ENCODE measurements at regions not wholly inside any gene's neighbourhood (a gene's known extent, or its start where the extent isn't known, plus 50 kb on each side); places are given as distances from the start of the nearest gene placed in this dataset.

DNA sequence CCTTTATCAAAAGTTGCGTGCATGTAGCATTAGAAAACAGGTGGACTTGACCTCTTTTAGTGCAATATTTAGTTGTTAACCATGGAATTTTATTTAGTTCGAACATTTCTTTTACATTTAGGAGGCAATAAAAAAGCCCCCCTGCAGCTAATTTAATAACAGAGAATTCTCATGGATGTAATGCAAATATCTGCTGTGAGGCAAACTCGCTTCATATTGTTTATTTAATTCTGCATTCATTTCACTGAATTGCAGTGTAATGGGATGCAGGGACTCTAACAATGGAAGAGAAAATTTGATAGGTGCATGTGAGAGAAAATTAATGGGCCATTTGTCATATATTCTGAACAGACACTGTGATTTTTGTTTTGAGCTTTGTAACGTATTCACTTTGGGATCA, 205.1 kb upstream of the CHD1 start:
- no peak for DNase-seq (ENCODE audit: low read depth in 3 of 3)

DNA sequence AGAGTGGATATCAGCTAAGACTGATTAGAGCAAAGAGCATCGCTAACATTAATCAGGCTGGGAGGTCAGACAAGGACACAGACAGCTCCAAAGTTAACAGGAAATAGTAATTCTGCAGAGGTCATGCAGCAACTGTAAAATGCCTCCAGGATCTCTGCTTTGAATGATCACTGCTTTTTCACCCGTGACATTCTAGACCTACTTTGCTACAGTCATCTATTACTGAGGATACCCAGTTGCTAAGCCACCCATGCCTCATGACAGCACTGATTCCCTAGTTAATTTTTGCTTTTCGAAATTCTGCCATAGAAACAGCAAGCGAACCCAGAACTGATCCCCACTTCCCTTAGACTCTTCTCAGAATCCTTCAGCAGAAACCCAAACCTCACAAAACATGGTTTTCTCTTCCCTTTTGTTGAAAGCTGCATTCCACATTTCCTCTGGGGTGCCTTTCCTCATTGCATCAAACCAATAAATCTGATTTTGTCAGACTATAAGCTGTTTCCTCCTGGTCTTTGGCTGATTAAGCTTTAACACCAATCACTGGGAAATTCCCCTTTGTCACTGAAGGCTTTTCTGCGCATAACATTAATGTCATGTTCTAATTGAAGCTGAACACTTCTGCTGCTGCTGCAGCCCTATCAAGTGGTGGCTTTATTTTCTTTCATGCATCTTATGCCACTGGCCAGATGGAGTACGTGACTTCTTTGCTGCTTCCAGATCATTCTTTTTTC, 201.1 kb upstream of the CHD1 start:
- no peak for DNase-seq (ENCODE audit: low read depth in 3 of 3)

DNA sequence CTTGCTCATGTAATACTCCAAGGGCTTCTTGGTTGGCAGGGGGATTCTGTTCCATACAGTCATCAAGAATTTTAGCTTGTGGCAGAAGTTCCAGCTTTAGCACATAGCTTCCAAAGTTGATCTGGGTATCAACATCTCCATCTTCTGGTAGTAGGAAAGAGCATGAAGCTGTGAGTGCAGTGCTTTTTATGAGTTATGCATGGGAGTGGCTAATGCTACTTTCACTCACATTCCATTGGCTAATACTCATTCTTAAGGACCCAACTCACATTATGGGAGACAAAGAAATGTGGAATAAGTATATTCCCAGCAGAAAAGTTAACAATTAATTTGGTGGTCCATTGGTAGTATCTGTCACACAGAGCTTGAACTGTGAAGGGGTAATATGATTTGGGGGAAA, 194.2 kb upstream of the CHD1 start:
- DNase-seq (ENCODE audit: low read depth in 3 of 3): no peak

DNA sequence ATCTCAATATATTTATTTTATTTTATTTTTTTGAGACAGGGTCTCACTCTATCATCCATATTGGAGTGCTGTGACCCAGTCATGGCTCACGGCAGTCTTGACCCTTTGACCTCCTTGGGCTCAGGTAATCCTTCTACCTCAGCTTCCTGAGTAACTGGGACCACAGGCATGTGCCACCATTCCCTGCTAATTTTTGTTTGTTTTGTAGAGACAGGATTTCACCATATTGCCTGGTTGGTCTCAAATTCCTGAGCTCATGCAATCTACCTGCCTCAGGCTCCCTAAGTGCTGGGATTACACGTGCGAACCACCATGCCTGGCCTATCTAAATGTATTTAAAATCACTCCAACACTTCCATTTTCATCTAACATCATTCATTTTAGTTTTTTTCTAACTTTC, 190.5 kb upstream of the CHD1 start:
- DNase-seq (ENCODE audit: low read depth in 3 of 3): no peak

DNA sequence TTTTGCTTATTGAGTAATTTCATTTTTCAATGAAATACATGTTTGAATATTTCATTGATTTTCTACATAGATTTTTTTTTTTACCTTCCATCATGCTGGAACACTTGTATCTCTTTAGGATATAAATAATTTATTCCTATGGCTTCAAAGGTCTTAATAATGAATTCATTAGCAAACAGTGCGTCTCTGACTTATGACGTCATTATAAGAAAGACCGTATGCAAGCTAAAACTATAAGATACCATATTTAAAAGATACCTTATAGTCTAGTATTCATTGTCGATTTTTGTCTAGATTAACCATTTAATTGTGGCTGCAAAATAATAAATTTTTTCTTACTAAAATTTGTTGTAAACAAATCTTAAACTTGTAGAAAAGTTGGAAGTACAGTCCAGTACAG, 187.7 kb upstream of the CHD1 start:
- DNase-seq (ENCODE audit: low read depth in 3 of 3): no peak

DNA sequence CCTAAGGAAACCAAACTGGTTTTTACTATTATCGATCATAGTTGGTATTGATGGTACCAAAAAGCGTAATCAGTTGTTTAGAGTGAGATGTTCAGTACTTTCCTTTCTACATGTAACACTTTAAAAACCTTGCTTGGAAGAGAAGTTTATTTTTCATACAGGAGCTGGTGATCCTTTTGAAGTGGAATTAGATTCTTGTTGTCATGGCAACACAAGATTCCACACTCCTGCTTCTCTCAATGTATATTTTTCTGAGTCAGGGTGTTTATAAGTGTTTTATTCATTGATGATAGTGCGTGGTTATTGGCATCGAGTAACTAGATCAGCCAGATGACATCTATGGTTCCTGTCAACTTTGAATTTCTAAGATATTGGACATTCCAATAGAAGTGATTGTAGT, 181.1 kb upstream of the CHD1 start:
- no peak for DNase-seq (ENCODE audit: low read depth in 3 of 3)

DNA sequence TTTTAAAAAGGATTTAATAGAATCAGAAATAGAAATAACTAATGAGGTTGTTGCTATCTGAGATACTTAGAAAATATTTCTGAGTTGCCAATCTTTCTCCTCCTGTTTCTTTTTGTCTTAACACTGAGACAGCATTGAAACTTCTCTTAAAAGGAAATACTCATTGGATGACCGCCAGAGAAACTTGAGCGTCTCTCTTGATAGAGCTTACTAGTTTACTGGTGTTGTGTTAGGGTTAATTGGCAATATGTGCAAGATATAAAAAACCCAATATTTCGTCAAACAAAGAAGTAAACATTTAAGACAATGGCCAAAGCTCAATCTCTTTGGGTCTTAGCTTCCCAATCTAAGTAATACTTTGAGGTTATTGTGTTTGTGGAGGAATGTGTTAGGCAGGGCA, 176.4 kb upstream of the CHD1 start:
- DNase-seq (ENCODE audit: low read depth in 3 of 3): no peak

DNA sequence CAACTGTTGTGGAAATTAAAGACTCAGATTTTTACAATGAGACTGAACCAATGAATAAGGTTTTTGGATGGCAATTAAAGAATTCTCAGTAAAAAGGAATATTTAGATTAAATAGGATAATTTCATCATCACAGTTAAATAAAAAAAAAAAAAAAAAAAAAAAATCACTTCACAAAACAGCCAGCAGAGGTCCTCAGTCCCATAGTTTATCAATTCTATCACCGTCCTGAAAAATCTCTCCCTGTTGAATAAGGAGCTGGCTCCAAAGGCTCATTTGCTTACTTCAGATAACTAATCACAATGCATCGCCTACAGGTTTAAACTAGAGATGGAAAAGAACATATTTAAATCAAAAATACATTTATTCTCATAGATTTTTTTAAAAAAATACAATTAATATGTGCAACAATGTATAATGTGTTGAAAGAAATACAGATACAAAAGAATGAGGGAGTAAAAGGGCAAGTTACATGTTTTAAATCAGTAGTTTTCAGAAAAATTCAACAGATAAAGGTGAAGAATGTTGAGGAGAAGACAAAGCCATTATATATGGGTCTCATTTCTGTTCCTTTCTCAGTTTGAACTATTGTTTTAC, 175.8 kb upstream of the CHD1 start:
- no peak for DNase-seq (ENCODE audit: low read depth in 3 of 3)

DNA sequence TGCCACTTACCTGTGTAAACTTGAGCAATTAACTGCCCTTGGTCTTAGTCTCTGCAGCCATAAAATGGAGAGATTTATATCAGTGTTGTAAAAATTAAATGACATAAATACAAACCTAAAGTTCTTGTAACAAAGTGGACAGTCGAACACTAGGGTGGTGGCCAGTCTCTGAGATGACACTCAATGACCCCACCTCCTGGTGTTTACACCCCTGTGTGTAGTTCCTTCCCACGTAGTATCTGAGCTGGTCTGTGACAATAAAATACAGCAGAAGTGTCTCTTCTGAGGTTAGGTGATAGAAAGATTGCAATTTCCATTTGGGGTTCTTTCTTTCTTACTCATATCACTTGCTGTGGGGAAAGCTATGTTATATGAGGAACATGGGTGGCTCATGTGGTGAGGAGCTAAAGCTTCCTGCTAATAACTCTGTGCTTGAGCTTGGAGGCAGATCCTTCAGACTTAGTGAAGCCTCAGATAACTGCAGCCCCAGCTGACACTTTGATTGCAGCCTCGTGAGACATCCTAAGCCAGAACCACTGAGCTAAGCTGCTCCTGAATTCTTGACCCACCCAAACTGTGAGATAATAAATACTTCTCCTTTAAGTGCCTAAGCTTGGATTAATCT, 173.4 kb upstream of the CHD1 start:
- no peak for DNase-seq (ENCODE audit: low read depth in 3 of 3)

DNA sequence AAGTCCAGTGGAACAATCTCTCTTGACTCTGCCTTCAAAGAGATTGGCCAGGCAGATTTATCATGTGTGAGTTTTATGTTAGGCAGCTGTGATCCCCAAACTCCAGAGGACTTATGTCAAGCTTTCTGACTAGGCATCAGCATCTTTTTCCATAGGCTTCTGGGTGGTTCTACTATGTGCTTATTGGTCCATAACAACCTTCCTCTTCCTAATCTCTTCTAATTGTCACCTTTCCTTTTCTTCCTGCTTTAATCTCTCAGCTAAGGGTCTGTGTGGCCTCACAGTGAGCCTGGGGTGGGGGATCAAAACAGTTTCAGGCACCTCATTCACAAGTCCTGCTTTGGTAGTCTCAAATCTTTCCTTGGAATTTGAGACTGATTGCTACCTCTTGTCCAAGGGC, 170.9 kb upstream of the CHD1 start:
- no peak for DNase-seq (ENCODE audit: low read depth in 3 of 3)

DNA sequence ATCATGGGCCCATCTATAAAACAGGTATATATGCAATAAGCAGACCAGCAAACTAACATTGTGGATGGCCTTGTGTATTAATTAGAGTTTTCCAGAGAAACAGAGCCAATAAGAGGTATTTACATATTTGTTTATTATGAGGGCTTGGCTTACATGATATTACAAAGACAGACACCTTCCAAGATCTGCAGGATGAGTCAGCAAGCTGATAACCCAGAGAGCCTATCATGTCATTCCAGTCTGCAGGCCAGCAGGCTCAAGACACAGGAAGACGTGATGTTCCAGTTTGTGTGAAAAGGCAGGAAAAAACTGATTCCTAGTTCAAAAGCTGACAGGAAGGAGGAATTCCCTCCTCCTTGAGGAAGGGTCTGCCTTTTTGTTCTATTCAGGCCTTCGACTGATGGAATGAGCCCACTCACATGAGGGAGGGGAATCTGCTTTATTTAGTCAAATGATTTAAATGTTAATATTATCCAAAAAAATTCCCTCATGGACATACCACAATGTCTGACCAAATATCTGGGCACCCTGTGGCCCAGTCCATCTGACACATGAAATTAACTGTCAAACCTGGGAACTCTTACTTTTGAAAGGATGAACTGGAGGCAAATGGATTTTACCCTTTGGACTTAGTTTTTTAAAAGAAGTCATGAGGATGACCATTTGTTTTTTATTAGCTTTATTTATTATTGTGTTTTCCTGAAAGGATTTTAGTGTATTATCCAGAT, 161.2 kb upstream of the CHD1 start:
- DNase-seq (ENCODE audit: low read depth in 3 of 3): no peak

DNA sequence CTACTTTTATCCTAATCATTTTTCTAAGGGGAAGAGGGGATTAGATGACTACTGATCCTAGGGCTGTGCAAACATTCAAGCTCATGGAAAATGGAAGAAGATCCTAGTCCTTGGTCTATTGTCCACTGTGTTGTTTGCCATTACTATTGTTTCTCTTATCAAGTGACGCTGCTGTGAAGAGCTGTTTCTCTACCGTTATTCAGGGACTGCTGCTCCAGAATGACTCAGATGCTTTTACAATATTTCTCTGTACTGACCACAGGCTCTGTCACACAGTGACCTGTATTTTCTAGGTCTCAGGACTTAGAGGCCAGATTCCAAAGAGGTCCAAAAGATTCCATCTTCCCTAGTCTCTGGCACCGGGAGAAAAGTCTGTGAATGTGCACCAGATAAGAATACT, 159.5 kb upstream of the CHD1 start:
- no peak for DNase-seq (ENCODE audit: low read depth in 3 of 3)

DNA sequence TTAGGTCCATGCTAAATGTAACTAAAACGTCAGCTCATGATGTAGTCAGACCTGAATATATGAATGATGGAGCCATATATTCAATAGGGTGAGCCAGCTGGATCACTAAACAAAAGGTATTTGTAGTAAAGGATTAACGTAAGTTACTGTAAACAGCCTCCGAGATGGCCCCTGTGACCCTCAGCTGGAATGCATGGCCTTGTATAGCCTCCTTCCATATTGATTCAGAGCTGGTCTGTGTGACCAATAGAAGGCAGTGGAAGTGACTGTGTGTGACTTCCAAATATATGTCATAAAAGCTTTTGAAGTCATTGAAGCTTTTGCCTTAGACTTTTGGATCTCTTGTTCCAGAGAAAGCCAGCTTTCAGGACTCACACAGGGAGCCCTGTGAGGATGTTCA, 154.4 kb upstream of the CHD1 start:
- no peak for DNase-seq (ENCODE audit: low read depth in 3 of 3)

DNA sequence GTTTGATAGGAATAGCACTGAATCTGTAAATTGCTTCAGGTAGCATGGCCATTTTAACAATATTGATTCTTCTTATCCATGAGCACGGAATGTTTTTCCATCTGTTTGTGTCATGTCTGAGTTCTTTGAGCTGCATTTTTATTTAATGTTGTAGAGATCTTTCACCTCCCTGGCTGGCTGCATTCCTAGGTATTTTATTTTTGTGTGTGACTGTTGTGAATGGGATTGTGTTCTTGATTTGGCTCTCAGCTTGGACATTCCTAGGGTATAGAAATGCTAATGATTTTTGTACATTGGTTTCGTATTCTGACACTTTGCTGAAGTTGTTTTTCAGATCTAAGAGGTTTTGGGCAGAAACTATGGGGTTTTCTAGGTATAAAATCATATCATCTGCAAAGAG, 152.9 kb upstream of the CHD1 start:
- no peak for DNase-seq (ENCODE audit: low read depth in 3 of 3)

DNA sequence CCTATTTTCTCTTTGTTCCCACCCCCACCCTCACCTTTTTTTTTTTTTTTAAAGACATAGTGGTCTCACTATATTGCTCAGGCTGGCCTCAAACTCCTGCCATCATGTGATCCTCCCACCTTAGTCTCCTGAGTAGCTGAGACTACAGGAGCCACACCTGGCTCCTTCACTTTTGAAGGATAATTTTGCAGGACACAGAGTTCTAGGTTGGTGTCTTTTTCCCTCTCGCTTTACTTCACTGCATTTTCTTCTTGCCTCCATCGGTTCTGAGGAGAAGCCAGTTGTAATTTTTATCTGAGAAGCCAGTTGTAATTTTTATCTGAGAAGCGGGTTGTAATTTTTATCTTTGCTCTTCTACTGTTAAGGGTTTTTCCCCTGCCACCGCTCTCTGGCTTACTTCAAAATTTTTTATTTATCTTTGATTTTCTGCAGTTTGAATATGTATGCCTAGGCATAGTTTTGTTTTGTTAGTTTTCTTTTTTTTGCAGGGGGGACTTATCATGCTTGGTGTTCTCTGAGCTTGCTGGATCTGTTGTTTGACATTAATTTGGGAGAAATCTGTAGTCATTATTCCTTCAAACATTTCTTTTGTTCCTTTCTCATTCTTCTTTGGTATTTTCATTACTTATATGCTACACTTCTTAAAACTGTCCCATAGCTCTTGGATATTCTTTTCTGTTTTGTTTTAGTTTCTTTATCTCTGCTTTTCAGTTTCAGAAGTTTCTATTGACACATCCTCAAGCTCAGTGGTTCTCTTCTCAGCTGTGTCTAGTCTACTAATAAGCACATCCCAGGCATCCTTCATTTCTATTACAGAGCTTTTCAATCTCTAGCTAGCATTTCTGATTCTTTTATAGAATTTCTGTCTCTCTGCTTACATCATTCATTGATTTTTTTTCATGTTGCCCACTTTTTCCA, 148.2 kb upstream of the CHD1 start:
- no peak for DNase-seq (ENCODE audit: low read depth in 3 of 3)

DNA sequence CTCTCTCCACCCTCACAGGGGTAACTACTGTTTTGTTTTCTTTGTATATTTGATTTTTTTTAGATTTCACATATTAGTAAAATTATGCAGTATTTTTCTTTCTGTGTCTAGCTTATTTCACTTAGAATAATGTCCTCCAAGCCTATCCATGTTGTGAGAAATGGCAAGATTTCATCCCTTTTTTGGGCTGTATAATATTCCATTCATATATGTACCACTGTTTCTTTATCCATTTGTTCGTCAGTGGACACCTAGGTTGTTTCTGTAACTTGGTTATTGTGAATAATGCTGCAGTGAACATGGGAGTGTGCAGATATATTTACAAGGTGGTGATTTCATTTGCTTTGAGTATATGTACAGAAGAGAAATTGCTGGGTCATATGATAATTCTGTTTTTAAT, 144.0 kb upstream of the CHD1 start:
- no peak for DNase-seq (ENCODE audit: low read depth in 3 of 3)

DNA sequence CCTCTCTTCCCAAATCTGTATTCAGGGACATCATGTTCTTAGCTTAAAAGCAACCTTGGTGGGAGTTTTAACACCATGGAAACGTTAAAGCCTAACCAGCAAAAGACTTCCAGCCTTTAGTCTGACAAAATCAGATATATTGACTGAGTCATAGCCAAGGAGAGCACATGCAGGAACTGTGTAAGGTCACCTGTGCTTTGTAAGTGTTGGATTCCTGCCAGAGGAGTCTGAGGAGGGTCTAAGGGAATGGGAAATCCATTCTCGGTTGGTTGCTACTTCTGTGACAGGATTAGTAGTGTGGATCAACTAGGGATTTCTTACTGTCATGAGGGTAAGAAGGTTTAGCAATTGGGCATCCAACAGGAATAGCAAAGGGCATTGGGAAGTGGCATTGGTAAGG, 142.0 kb upstream of the CHD1 start:
- DNase-seq (ENCODE audit: low read depth in 3 of 3): no peak

DNA sequence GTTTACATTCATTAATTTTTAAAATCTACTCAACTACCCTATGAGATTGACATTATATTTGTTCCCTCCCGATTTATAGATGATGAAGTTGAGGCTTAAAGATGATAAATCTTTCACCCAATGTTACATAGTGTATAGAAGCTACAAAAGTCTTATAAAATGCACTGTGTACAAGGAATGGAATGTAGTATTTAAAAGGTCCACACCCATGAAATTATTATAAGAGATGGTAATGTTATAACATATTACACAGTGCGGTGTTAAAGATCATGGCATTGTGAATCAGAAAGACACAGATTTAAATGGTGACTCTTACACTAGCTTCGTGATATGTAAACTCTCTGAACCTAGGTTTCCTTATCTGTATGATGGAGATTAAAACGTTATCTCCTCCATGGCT, 141.6 kb upstream of the CHD1 start:
- DNase-seq (ENCODE audit: low read depth in 3 of 3): no peak

DNA sequence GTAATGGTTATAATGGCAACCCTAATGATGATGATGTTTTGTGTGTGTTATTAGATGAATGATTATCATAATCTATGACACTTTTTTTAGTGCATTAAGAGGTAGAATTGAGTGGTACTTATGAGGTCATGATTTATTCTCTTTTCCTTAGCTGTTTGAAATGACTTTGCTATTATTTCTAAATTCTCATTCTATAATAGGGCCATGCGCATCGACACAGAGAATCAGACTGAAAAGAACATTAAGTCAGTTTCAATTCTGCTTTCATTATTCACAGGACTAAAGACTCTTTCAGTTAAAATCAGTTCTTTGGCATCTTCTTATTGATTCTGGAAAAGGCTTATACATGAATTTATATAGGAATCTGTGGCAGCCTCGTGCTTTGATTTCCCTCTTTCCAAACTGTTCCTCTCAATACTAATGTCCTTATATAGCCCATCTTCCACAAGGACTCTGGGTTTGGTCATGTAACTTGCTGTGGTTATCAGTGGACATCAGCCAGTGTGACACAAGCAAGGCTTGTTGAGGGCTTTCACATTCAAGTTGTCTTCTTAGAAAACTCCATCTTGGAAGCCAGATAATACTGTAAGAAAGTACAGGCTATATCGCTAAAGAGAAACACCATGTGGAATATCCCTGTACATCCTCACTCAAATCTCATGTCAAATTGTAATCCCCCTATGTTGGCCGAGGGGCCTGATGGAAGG, 140.3 kb upstream of the CHD1 start:
- no peak for DNase-seq (ENCODE audit: low read depth in 3 of 3)

DNA sequence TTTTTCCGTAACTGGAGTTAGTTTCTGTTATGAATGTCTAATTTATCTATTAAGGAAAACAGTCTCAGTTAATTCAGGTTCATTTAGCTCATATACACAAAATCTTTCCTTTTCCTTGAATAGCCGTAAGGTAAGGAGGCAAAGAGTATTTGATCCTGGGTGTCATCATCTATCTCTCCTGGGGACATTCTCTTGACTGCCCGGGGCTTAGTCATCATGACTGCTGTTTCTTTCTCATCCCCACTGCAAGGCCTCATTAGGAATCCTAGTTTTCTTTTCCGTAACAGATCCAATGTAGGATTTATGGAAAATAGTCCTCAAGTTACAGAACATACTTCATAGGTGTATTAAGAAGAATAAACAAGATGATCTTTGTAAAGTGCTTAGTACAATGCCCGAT, 134.9 kb upstream of the CHD1 start:
- no peak for DNase-seq (ENCODE audit: low read depth in 3 of 3)

DNA sequence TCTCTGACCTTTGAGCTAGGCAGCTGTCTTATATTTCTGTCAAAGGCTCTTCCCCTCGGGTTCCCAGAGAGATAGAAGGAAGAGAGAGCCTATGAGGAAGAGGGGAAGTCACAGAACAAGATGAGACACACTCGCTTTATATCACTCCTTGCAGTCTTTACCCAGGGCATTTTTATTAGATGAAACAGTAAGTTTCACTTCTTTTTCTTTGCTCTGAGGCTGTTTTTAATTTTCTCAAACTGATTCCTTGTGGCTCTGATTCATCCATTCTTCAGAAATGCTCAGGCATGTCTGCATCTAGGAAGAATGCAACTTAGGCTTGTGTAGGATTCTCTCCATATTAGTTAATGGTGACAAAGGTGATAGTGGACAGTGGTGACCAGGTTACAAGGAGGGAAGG, 132.9 kb upstream of the CHD1 start:
- DNase-seq (ENCODE audit: low read depth in 3 of 3): no peak

Data from stimulated activated CD4-positive, alpha-beta T cell treated with anti-CD3 and anti-CD28 coated beads, TNF-alpha, amount 100 ng/mL, for 24 hours (primary cell).